A549 (cell line): ENCODE measurements at regions not wholly inside any gene's neighbourhood (a gene's known extent, or its start where the extent isn't known, plus 50 kb on each side); places are given as distances from the start of the nearest gene placed in this dataset.

Experiments
- ATAC-seq, 2 experiments: fragments of 200-7000 bp in 1 of 2; fragments of >200 bp in 1 of 2; cut with Nextera tagmentation in 1 of 2; cut with Tn5 transposase in 1 of 2; 3 replicates each; pipeline versions ENCODE4 v1.8.0 to v1.9.1; 2018 to 2020; ENCODE audit warnings: mild to moderate bottlenecking in 1 of 2, moderate library complexity in 1 of 2
- CTCF ChIA-PET: fragments of 300-600 bp; sonication (Branson Sonifier 250); formaldehyde crosslinking; extraction: SDS; loops from one replicate; lab custom pipeline; 2021; ENCODE audit warnings: antibody characterized with exemption, inconsistent platforms; lab: Yijun Ruan, JAX
- POLR2A ChIA-PET: fragments of 350-600 bp; formaldehyde crosslinking; extraction: SDS; loops from one replicate; lab custom pipeline; 2021; ENCODE audit warnings: antibody characterized with exemption, inconsistent platforms; lab: Yijun Ruan, JAX
- DNase-seq, 2 experiments: peaks; one replicate each; pipeline versions ENCODE4 v3.0.0 to v3.0.0-alpha.2; 2011 to 2016; ENCODE audit warnings: low read depth in 1 of 2, low spot score in 1 of 2
- FAIRE-seq: peaks from 2 replicates; lab custom pipeline; 2011; peaks lifted over from hg19 to GRCh38; lab: Jason Lieb, UNC
- H3K27ac ChIP-seq, 2 experiments: fragments of >200 bp; sonication (Bioruptor Twin); formaldehyde crosslinking; 3 replicates each; pipeline ENCODE4 v1.5.1; 2016 to 2017
- H3K4me1 ChIP-seq: fragments of >200 bp; sonication (Bioruptor Twin); formaldehyde crosslinking; 3 replicates; pipeline ENCODE4 v1.6.1; 2016
- H3K4me2 ChIP-seq: fragments of >200 bp; sonication (Bioruptor Twin); formaldehyde crosslinking; 3 replicates; pipeline ENCODE4 v1.6.1; 2016
- H3K4me3 ChIP-seq: fragments of >200 bp; sonication (Bioruptor Twin); formaldehyde crosslinking; 3 replicates; pipeline ENCODE4 v1.5.1; 2016
- H3K9me3 ChIP-seq: fragments of >200 bp; sonication (Bioruptor Twin); formaldehyde crosslinking; 3 replicates; pipeline ENCODE4 v1.6.1; 2016
- ATOH8 ChIP-seq: fragments of 250-450 bp; sonication (Bioruptor Pico); IDR thresholded peaks from 2 replicates; pipeline ENCODE4 v1.5.0; 2020; ENCODE audit warnings: low read depth, mild to moderate bottlenecking, moderate library complexity
- BCL3 ChIP-seq: fragments of >200 bp; sonication (Bioruptor Twin); formaldehyde crosslinking; IDR thresholded peaks from 3 replicates; pipeline ENCODE4 v1.6.1; 2016
- CBX2 ChIP-seq: fragments of 200-600 bp; sonication (generic); IDR thresholded peaks from 2 replicates; pipeline ENCODE4 v1.6.1; 2016; ENCODE audit warnings: low read depth, mild to moderate bottlenecking, borderline replicate concordance
- EHF ChIP-seq: fragments of 250-450 bp; sonication (Bioruptor Pico); IDR thresholded peaks from 2 replicates; pipeline ENCODE4 v1.5.0; 2020; ENCODE audit warnings: mild to moderate bottlenecking
- EHMT2 ChIP-seq: fragments of 200-600 bp; sonication (generic); IDR thresholded peaks from 2 replicates; pipeline ENCODE4 v1.6.1; 2016; ENCODE audit warnings: antibody characterized with exemption, low read depth, mild to moderate bottlenecking, moderate library complexity
- EP300 ChIP-seq, 2 experiments: fragments of >200 bp; sonication (Bioruptor Twin); formaldehyde crosslinking; IDR thresholded peaks; 2 replicates in 1 of 2; 3 replicates in 1 of 2; pipeline ENCODE4 v1.6.1; 2016 to 2017
- FOSB ChIP-seq: fragments of 250-450 bp; sonication (Bioruptor Pico); IDR thresholded peaks from 2 replicates; pipeline ENCODE4 v1.5.0; 2020; ENCODE audit warnings: mild to moderate bottlenecking, moderate library complexity
- FOSL2 ChIP-seq, 2 experiments: fragments of 450-650 bp in 1 of 2; fragments of >200 bp in 1 of 2; sonication (Bioruptor Twin) in 1 of 2; formaldehyde crosslinking; IDR thresholded peaks; 2 replicates each; pipeline versions ENCODE4 v1.5.0 to v1.6.1; 2016 to 2020; ENCODE audit warnings: mild to moderate bottlenecking in 1 of 2, moderate library complexity in 1 of 2
- FOXS1 ChIP-seq: fragments of 250-450 bp; sonication (Bioruptor Pico); IDR thresholded peaks from 2 replicates; pipeline ENCODE4 v1.5.0; 2020; ENCODE audit warnings: mild to moderate bottlenecking, moderate library complexity
- HDAC2 ChIP-seq: fragments of 200-600 bp; sonication (generic); IDR thresholded peaks from 2 replicates; pipeline ENCODE4 v1.6.1; 2016
- HOXA7 ChIP-seq: fragments of 250-450 bp; sonication (Bioruptor Pico); IDR thresholded peaks from 2 replicates; pipeline ENCODE4 v1.5.0; 2020; ENCODE audit warnings: mild to moderate bottlenecking, moderate library complexity
- HOXB13 ChIP-seq: fragments of 250-450 bp; sonication (Bioruptor Pico); IDR thresholded peaks from 2 replicates; pipeline ENCODE4 v1.5.0; 2020; ENCODE audit warnings: low read depth, mild to moderate bottlenecking, moderate library complexity
- MAZ ChIP-seq: fragments of 150-350 bp; IDR thresholded peaks from 2 replicates; pipeline ENCODE4 v1.6.1; 2014; ENCODE audit warnings: antibody characterized with exemption, low read depth, low read length, borderline replicate concordance
- NFE2L2 ChIP-seq: fragments of 150-350 bp; conservative IDR thresholded peaks from 2 replicates; pipeline ENCODE4 v1.6.1; 2014; ENCODE audit warnings: low read length
- NPAS2 ChIP-seq: fragments of 250-450 bp; sonication (Bioruptor Pico); IDR thresholded peaks from 2 replicates; pipeline ENCODE4 v1.8.0; 2022; ENCODE audit warnings: mild to moderate bottlenecking, moderate library complexity, borderline replicate concordance
- NR3C1 ChIP-seq: fragments of >200 bp; sonication (Bioruptor Twin); formaldehyde crosslinking; IDR thresholded peaks from 3 replicates; pipeline ENCODE4 v1.6.1; 2017
- RAD21 ChIP-seq, 2 experiments: fragments of >200 bp in 1 of 2; sonication (Bioruptor Twin) in 1 of 2; formaldehyde crosslinking in 1 of 2; IDR thresholded peaks in 1 of 2; conservative IDR thresholded peaks in 1 of 2; 2 replicates in 1 of 2; 3 replicates in 1 of 2; pipeline ENCODE4 v1.6.1; 2012 to 2018; ENCODE audit warnings: inconsistent platforms in 1 of 2
- RCOR1 ChIP-seq: fragments of 150-350 bp; IDR thresholded peaks from 2 replicates; pipeline ENCODE4 v1.6.1; 2014; ENCODE audit warnings: antibody characterized with exemption, low read length, low read depth
- SREBF2 ChIP-seq: fragments of 450-650 bp; IDR thresholded peaks from 2 replicates; pipeline ENCODE4 v1.6.1; 2014; ENCODE audit warnings: mild to moderate bottlenecking, moderate library complexity
- TP53 ChIP-seq: fragments of 250-450 bp; sonication (Bioruptor Pico); IDR thresholded peaks from 2 replicates; pipeline ENCODE4 v1.5.0; 2021; ENCODE audit warnings: mild to moderate bottlenecking, moderate library complexity
- ZSCAN20 ChIP-seq: fragments of 250-450 bp; sonication (Bioruptor Pico); IDR thresholded peaks from 2 replicates; pipeline ENCODE4 v1.8.0; 2022; ENCODE audit warnings: mild to moderate bottlenecking, moderate library complexity
- WGBS: methylation state at CpG from one replicate; pipeline ENCODE4 v1.1.6; 2017; ENCODE audit errors: missing lambda C conversion rate; 5-methylcytosine and 5-hydroxymethylcytosine counted together
- TF ChIP-seq, protein P1 (sequence below): fragments of 450-650 bp; IDR thresholded peaks from 2 replicates; pipeline ENCODE4 v1.6.1; 2014; ENCODE audit warnings: antibody characterized with exemption
- TF ChIP-seq, protein P2 (sequence below): fragments of 200-600 bp; sonication (generic); IDR thresholded peaks from 2 replicates; pipeline ENCODE4 v1.6.1; 2016; ENCODE audit warnings: antibody characterized with exemption, mild to moderate bottlenecking, moderate library complexity
- TF ChIP-seq, protein P3 (sequence below): fragments of >200 bp; sonication (Bioruptor Twin); formaldehyde crosslinking; IDR thresholded peaks from 3 replicates; pipeline ENCODE4 v1.5.1; 2016
- TF ChIP-seq, protein P4 (sequence below): IDR thresholded peaks from 2 replicates; pipeline ENCODE4 v1.6.1; 2012

DNA sequence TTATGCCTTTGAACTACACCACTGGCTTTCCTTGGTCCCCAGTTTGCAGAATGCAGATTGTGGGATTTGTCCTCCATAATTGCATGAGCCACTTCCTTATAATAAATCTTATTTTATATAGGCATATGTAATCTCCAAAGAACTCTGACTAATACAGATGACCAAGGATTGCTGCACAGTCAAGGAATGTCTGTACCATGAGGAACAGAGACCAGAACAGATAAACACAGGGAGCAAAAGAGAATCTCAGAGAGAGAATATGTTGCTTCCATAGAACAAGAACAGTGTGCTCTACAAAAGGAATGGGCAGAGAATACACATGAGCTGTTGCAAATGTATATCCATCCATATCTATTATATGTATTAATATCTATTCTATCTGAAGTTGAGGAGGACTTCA lies 111.1 kb downstream of the ADRA2C start:
- DNase-seq (no peak), ATAC-seq (no peak), FAIRE-seq (no peak)
- H3K9me3 ChIP-seq, result peaks cover 4% of the 10 kb centered on the region
- no peak overlapping the region for H3K4me2 ChIP-seq
- CTCF ChIA-PET, result interaction anchor here (0.7 to 1.4 kb wide), 3 partner anchors 9 to 112 kb away, joined by 3 to 5 read pairs (median 4); no protein-coding TSS in a partner anchor
- H3K4me3 ChIP-seq, result no peak overlapping the region
- H3K27ac ChIP-seq, result no peak overlapping the region
- TF ChIP-seq RAD21 (conservative IDR thresholded peaks at IDR 0.05 in 1 of 2, IDR thresholded peaks at IDR 0.05 in 1 of 2), result no peak
- no peak for TF ChIP-seq FOSL2 (IDR thresholded peaks at IDR 0.05)
- TF ChIP-seq FOSL2 (CRISPR knock-in tag; IDR thresholded peaks at IDR 0.05), result no peak
- no peak for TF ChIP-seq ZSCAN20 (CRISPR knock-in tag)
- no peak for TF ChIP-seq NPAS2 (CRISPR knock-in tag)
- no peak for TF ChIP-seq SREBF2
- TF ChIP-seq HDAC2, result no peak
- TF ChIP-seq, protein P1, sequence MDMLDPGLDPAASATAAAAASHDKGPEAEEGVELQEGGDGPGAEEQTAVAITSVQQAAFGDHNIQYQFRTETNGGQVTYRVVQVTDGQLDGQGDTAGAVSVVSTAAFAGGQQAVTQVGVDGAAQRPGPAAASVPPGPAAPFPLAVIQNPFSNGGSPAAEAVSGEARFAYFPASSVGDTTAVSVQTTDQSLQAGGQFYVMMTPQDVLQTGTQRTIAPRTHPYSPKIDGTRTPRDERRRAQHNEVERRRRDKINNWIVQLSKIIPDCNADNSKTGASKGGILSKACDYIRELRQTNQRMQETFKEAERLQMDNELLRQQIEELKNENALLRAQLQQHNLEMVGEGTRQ, result no peak
- TF ChIP-seq FOXS1 (CRISPR knock-in tag), result no peak
- no peak for TF ChIP-seq BCL3
- no peak for TF ChIP-seq EHF (CRISPR knock-in tag)
- no peak for TF ChIP-seq MAZ
- TF ChIP-seq, protein P2, sequence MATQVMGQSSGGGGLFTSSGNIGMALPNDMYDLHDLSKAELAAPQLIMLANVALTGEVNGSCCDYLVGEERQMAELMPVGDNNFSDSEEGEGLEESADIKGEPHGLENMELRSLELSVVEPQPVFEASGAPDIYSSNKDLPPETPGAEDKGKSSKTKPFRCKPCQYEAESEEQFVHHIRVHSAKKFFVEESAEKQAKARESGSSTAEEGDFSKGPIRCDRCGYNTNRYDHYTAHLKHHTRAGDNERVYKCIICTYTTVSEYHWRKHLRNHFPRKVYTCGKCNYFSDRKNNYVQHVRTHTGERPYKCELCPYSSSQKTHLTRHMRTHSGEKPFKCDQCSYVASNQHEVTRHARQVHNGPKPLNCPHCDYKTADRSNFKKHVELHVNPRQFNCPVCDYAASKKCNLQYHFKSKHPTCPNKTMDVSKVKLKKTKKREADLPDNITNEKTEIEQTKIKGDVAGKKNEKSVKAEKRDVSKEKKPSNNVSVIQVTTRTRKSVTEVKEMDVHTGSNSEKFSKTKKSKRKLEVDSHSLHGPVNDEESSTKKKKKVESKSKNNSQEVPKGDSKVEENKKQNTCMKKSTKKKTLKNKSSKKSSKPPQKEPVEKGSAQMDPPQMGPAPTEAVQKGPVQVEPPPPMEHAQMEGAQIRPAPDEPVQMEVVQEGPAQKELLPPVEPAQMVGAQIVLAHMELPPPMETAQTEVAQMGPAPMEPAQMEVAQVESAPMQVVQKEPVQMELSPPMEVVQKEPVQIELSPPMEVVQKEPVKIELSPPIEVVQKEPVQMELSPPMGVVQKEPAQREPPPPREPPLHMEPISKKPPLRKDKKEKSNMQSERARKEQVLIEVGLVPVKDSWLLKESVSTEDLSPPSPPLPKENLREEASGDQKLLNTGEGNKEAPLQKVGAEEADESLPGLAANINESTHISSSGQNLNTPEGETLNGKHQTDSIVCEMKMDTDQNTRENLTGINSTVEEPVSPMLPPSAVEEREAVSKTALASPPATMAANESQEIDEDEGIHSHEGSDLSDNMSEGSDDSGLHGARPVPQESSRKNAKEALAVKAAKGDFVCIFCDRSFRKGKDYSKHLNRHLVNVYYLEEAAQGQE, result no peak
- TF ChIP-seq TP53 (CRISPR knock-in tag), result no peak
- no peak for TF ChIP-seq NFE2L2
- no peaks in the 10 kb centered on the region for H3K4me1 ChIP-seq
- POLR2A ChIA-PET, result no interaction called here

GRCh38 chr4:3877868-3878267 lies 111.7 kb downstream of the ADRA2C start:
- TF ChIP-seq EP300 (IDR thresholded peaks at IDR 0.05) (no peak), SREBF2 (no peak), FOSB (CRISPR knock-in tag) (no peak), ATOH8 (no peak), RCOR1 (no peak), HOXA7 (CRISPR knock-in tag) (no peak), NR3C1 (no peak), ZSCAN20 (CRISPR knock-in tag) (no peak), EHMT2 (no peak), HOXB13 (CRISPR knock-in tag) (no peak), NFE2L2 (no peak), FOXS1 (CRISPR knock-in tag) (no peak), CBX2 (no peak)
- TF ChIP-seq, protein P3, sequence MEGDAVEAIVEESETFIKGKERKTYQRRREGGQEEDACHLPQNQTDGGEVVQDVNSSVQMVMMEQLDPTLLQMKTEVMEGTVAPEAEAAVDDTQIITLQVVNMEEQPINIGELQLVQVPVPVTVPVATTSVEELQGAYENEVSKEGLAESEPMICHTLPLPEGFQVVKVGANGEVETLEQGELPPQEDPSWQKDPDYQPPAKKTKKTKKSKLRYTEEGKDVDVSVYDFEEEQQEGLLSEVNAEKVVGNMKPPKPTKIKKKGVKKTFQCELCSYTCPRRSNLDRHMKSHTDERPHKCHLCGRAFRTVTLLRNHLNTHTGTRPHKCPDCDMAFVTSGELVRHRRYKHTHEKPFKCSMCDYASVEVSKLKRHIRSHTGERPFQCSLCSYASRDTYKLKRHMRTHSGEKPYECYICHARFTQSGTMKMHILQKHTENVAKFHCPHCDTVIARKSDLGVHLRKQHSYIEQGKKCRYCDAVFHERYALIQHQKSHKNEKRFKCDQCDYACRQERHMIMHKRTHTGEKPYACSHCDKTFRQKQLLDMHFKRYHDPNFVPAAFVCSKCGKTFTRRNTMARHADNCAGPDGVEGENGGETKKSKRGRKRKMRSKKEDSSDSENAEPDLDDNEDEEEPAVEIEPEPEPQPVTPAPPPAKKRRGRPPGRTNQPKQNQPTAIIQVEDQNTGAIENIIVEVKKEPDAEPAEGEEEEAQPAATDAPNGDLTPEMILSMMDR, result no peak
- TF ChIP-seq, protein P1, result no peak
- TF ChIP-seq, protein P4, sequence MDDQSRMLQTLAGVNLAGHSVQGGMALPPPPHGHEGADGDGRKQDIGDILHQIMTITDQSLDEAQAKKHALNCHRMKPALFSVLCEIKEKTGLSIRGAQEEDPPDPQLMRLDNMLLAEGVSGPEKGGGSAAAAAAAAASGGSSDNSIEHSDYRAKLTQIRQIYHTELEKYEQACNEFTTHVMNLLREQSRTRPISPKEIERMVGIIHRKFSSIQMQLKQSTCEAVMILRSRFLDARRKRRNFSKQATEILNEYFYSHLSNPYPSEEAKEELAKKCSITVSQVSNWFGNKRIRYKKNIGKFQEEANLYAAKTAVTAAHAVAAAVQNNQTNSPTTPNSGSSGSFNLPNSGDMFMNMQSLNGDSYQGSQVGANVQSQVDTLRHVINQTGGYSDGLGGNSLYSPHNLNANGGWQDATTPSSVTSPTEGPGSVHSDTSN, result no peak
- TF ChIP-seq, all 56 proteins: peak for 0
- ATAC-seq (no peak), FAIRE-seq (no peak), DNase-seq (no peak)
- WGBS, result 0% methylated on average over 1 of the region's 1 CpG
- CTCF ChIA-PET, result interaction anchor here (0.6 to 1.4 kb wide), 5 partner anchors 59 to 397 kb away, joined by 3 to 5 read pairs (median 4); partner anchors contain the start of gene ADRA2C
- H3K27ac ChIP-seq, result no peak overlapping the region
- peaks cover 4% of the 10 kb centered on the region for H3K9me3 ChIP-seq
- H3K4me3 ChIP-seq, result no peak overlapping the region
- POLR2A ChIA-PET, result no interaction called here
- H3K4me1 ChIP-seq, result no peaks in the 10 kb centered on the region
- no peak overlapping the region for H3K4me2 ChIP-seq
